SK-N-SH treated with all-trans-retinoic acid at 6 μM for 48 hours (cell line): ENCODE measurements at regions not wholly inside any gene's neighbourhood (a gene's known extent, or its start where the extent isn't known, plus 50 kb on each side); places are given as distances from the start of the nearest gene placed in this dataset.

Experiments
- ARNTL ChIP-seq: fragments of 450-650 bp; formaldehyde crosslinking; IDR thresholded peaks from 2 replicates; pipeline ENCODE4 v1.5.0; 2020; ENCODE audit warnings: low read depth, mild to moderate bottlenecking, moderate library complexity, borderline replicate concordance
- CREB5 ChIP-seq: fragments of 250-450 bp; sonication (Bioruptor Pico); IDR thresholded peaks from 2 replicates; pipeline ENCODE4 v1.5.1; 2020; ENCODE audit warnings: low read depth, mild to moderate bottlenecking, moderate library complexity
- CSRNP3 ChIP-seq: fragments of 250-450 bp; sonication (Bioruptor Pico); IDR thresholded peaks from 2 replicates; pipeline ENCODE4 v1.5.1; 2021; ENCODE audit warnings: mild to moderate bottlenecking, moderate library complexity
- GLIS3 ChIP-seq: fragments of 250-450 bp; sonication (Bioruptor Pico); IDR thresholded peaks from 2 replicates; pipeline ENCODE4 v1.5.0; 2020; ENCODE audit warnings: mild to moderate bottlenecking, moderate library complexity
- OSR1 ChIP-seq: fragments of 250-450 bp; sonication (Bioruptor Pico); IDR thresholded peaks from 2 replicates; pipeline ENCODE4 v1.8.0; 2022; ENCODE audit warnings: moderate library complexity, mild to moderate bottlenecking, inconsistent platforms
- PATZ1 ChIP-seq: fragments of 250-450 bp; sonication (Bioruptor Pico); IDR thresholded peaks from 2 replicates; pipeline ENCODE4 v1.8.0; 2020; ENCODE audit warnings: mild to moderate bottlenecking, moderate library complexity, borderline replicate concordance
- RARB ChIP-seq: fragments of 250-450 bp; sonication (Bioruptor Pico); IDR thresholded peaks from 2 replicates; pipeline ENCODE4 v1.8.0; 2021; ENCODE audit warnings: mild to moderate bottlenecking, moderate library complexity
- SNAI2 ChIP-seq: fragments of 250-450 bp; sonication (Bioruptor Pico); IDR thresholded peaks from 2 replicates; pipeline ENCODE4 v1.5.0; 2020; ENCODE audit warnings: mild to moderate bottlenecking, moderate library complexity
- TCF4 ChIP-seq: fragments of 250-450 bp; sonication (Bioruptor Pico); IDR thresholded peaks from 2 replicates; pipeline ENCODE4 v1.8.0; 2021; ENCODE audit warnings: mild to moderate bottlenecking, moderate library complexity, borderline replicate concordance
- ZC3H10 ChIP-seq: fragments of 250-450 bp; sonication (Bioruptor Pico); IDR thresholded peaks from 2 replicates; pipeline ENCODE4 v1.5.1; 2021; ENCODE audit warnings: mild to moderate bottlenecking, moderate library complexity
- ZFP3 ChIP-seq: fragments of 250-450 bp; sonication (Bioruptor Pico); IDR thresholded peaks from 2 replicates; pipeline ENCODE4 v1.5.0; 2020; ENCODE audit warnings: mild to moderate bottlenecking, moderate library complexity
- ZFP30 ChIP-seq: fragments of 450-650 bp; formaldehyde crosslinking; IDR thresholded peaks from 2 replicates; pipeline ENCODE4 v1.5.0; 2022; ENCODE audit warnings: mild to moderate bottlenecking, moderate library complexity
- ZNF8 ChIP-seq: fragments of 450-650 bp; formaldehyde crosslinking; IDR thresholded peaks from 2 replicates; pipeline ENCODE4 v1.5.0; 2020; ENCODE audit warnings: mild to moderate bottlenecking, moderate library complexity

- no peak for TF ChIP-seq ZC3H10
- no peak for TF ChIP-seq ARNTL
- no peak for TF ChIP-seq PATZ1 (CRISPR knock-in tag)
- TF ChIP-seq GLIS3 (CRISPR knock-in tag), result no peak
- TF ChIP-seq CREB5 (CRISPR knock-in tag), result no peak
- 0 out of 2 replicates have a peak, but pooled peaks have one; percentile 6 for TF ChIP-seq TCF4
- TF ChIP-seq ZNF8, result no peak
- TF ChIP-seq ZFP3 (CRISPR knock-in tag), result no peak
- no peak for TF ChIP-seq OSR1 (CRISPR knock-in tag)
- no peak for TF ChIP-seq CSRNP3 (CRISPR knock-in tag)
- no peak for TF ChIP-seq ZFP30
- TF ChIP-seq RARB (CRISPR knock-in tag), result no peak
- TF ChIP-seq SNAI2, result no peak
Observed at GRCh38 chr5:125750147-125750860, 672.9 kb upstream of the GRAMD2B start.
